ENCODE measurements at regions not wholly inside any gene's neighbourhood (a gene's known extent, or its start where the extent isn't known, plus 50 kb on each side); places are given as distances from the start of the nearest gene placed in this dataset.

DNA sequence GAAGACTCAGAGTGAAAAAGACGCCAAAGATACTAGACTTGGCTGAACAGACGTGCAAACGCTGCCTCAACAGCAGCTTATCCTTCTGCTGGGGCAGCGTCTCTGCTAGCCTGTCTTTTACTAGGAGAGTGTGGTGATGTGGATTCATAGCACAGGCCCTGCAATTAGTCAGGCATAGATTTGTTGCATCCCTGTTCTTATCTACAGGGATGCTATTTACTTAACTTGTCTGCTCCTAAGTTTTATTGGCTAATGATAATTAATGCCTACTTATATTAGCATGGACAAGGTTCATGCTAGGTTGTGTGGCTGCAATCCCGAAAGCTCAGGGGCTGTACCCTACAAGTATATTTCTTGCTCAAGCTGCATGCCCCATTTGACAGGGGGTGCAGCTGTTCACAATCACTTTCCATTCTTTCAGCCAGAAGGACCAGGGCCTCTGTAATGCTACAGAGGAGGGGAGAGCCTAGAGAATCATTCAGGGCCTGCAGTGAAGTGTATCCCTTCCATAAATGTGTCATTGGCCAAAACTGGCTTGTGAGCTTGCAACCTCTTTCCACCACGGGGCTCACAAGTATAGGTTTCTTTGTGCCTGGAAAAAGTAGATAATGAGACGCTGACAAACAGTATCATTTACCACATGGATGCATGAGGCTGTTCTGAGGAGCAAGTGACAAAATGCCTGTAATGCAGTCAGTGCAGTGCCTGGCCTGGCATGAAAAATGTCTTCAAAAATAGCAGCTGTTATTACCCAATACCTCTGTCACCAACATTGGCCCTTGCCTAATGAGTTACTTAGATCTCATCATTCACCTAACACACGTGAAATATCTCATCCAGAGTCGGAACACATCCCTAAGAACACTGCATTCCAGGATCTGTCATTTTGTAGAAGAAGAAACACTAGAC lies 685.8 kb upstream of the API5 start:
- TF ChIP-seq, protein P1, sequence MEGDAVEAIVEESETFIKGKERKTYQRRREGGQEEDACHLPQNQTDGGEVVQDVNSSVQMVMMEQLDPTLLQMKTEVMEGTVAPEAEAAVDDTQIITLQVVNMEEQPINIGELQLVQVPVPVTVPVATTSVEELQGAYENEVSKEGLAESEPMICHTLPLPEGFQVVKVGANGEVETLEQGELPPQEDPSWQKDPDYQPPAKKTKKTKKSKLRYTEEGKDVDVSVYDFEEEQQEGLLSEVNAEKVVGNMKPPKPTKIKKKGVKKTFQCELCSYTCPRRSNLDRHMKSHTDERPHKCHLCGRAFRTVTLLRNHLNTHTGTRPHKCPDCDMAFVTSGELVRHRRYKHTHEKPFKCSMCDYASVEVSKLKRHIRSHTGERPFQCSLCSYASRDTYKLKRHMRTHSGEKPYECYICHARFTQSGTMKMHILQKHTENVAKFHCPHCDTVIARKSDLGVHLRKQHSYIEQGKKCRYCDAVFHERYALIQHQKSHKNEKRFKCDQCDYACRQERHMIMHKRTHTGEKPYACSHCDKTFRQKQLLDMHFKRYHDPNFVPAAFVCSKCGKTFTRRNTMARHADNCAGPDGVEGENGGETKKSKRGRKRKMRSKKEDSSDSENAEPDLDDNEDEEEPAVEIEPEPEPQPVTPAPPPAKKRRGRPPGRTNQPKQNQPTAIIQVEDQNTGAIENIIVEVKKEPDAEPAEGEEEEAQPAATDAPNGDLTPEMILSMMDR (IDR thresholded peaks at IDR 0.05), result no peak
- no peak for TF ChIP-seq POLR2A (IDR thresholded peaks at IDR 0.05)

All from uterus (tissue), 2 donors.